Adrenal gland (tissue), 5 donors: ENCODE measurements at regions not wholly inside any gene's neighbourhood (a gene's known extent, or its start where the extent isn't known, plus 50 kb on each side); places are given as distances from the start of the nearest gene placed in this dataset.

ENCODE experiments used
- CTCF ChIP-seq, 6 experiments: fragments of 450-650 bp in 4 of 6; fragments of 200-600 bp in 2 of 6; sonication (generic) in 1 of 6; IDR thresholded peaks; 1 replicate in 5 of 6; 2 replicates in 1 of 6; pipeline versions ENCODE4 v1.5.1 to v1.8.0; 2016 to 2021; ENCODE audit warnings: antibody characterized with exemption in 6 of 6, mild to moderate bottlenecking in 2 of 6, moderate library complexity in 1 of 6
- POLR2A ChIP-seq, 2 donors: fragments of 450-650 bp; IDR thresholded peaks; one replicate each; pipeline ENCODE4 v1.6.1; 2017; ENCODE audit warnings: antibody characterized with exemption in 2 of 2, mild to moderate bottlenecking in 2 of 2, moderate library complexity in 1 of 2
- donor health status: DM: no; HTN: no; CAD: no.

- no peak for TF ChIP-seq POLR2A (IDR thresholded peaks at IDR 0.05)
- TF ChIP-seq CTCF (IDR thresholded peaks at IDR 0.05): no peak
Measured at GRCh38 chr7:153537271-153537670, 514.9 kb upstream of the DPP6 start.
